Lower leg skin (tissue), 3 donors: ENCODE measurements at regions not wholly inside any gene's neighbourhood (a gene's known extent, or its start where the extent isn't known, plus 50 kb on each side); places are given as distances from the start of the nearest gene placed in this dataset.
"Not testable (repeated sequence)": the region's sequence is repeated elsewhere in the genome, so short reads cannot be mapped to it uniquely, and the experiment has no call there.

Experiments
- POLR2A ChIP-seq, 2 donors: fragments of 450-650 bp; IDR thresholded peaks; one replicate each; pipeline ENCODE4 v1.6.1; 2016 to 2017; ENCODE audit warnings: antibody characterized with exemption in 2 of 2, mild to moderate bottlenecking in 1 of 2, moderate library complexity in 1 of 2
- TF ChIP-seq, protein P1 (sequence below), 3 donors: fragments of 450-650 bp; IDR thresholded peaks; one replicate each; pipeline ENCODE4 v1.5.1; 2016; ENCODE audit warnings: antibody characterized with exemption in 3 of 3, mild to moderate bottlenecking in 3 of 3, moderate library complexity in 2 of 3

DNA sequence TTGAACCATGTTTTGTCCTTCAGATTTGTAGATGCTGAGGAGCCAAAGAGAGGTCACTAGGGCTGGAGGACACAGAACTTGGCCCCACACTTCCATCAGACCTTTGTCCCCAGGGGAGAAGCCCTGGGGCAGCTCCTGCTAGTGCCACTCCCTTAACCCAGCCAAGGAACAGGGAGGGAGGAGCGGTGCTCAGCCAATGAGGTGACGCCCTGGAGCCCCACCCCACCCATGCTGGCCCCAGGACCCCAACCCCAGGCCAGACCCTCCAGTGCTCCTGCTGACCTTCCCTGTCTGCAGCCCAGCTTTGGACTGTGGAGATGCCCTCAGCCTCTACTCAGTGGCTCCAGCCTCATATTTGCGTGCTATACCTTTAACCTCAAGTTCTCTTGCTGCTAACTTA is 1951.9 kb downstream of the FOXD4L5 start:
- TF ChIP-seq, protein P1, sequence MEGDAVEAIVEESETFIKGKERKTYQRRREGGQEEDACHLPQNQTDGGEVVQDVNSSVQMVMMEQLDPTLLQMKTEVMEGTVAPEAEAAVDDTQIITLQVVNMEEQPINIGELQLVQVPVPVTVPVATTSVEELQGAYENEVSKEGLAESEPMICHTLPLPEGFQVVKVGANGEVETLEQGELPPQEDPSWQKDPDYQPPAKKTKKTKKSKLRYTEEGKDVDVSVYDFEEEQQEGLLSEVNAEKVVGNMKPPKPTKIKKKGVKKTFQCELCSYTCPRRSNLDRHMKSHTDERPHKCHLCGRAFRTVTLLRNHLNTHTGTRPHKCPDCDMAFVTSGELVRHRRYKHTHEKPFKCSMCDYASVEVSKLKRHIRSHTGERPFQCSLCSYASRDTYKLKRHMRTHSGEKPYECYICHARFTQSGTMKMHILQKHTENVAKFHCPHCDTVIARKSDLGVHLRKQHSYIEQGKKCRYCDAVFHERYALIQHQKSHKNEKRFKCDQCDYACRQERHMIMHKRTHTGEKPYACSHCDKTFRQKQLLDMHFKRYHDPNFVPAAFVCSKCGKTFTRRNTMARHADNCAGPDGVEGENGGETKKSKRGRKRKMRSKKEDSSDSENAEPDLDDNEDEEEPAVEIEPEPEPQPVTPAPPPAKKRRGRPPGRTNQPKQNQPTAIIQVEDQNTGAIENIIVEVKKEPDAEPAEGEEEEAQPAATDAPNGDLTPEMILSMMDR (IDR thresholded peaks at IDR 0.05), result not testable (repeated sequence)
- TF ChIP-seq POLR2A (IDR thresholded peaks at IDR 0.05), result not testable (repeated sequence)
